HG03558 (cell line): ENCODE measurements at regions not wholly inside any gene's neighbourhood (a gene's known extent, or its start where the extent isn't known, plus 50 kb on each side); places are given as distances from the start of the nearest gene placed in this dataset.

ENCODE experiments used
- ATAC-seq: cut with Tn5 transposase; IDR thresholded peaks from one replicate; pipeline ENCODE4 v1.9.1; 2021; ENCODE audit warnings: moderate number of reproducible peaks; ENCODE audit not compliant: unreplicated experiment; ENCODE audit errors: extremely low read depth

GRCh38 chr4:136056748-136057147 lies 1475.5 kb downstream of the PCDH18 start:
- ATAC-seq: no peak

DNA sequence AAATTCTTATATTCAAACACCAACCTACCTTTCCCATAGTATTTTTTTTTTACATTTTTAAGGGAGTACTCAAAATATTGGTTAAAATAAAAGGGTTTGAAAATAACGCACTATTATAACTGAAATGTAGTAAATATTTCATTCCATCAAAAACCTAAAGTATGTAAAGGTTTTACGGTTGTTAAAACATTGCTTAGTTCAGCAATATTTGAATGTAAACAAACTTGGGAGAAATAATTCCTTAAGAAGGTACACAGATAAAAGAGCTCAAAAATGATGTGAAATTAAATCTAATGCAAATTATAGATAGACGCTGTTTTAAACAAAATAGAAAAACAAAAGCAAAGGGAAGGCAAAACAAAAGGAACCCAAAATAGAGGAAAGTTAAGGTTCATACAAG lies 1476.9 kb downstream of the PCDH18 start:
- no peak for ATAC-seq

- ATAC-seq: no peak
These were observed 1495.5 kb downstream of the PCDH18 start for GRCh38 chr4:136036744-136037143.

- ATAC-seq: no peak
These were observed 1499.9 kb downstream of the PCDH18 start for GRCh38 chr4:136032391-136032790.

DNA sequence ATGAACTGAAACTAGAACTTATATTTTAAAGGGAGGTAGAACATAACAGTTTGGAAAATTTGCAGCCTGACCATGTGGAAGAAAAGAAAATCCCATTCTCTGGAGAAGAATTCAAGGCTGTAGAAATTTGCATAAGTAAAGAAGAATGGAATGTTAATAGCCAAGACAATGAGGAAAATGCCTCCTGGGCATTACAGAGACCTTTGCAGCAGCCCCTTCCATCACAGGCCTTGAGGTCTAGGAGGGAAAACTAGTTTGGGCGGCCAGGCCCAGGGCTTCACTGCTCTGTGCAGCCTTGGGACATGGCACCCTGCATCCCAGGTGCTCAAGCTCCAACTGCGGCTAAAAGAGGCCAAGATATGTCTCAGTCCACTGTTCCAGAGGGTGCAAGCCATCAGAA lies 1506.8 kb downstream of the PCDH18 start:
- ATAC-seq: no peak

GRCh38 chr4:136017556-136017955 lies 1514.7 kb downstream of the PCDH18 start:
- no peak for ATAC-seq

GRCh38 chr4:136012220-136012619 lies 1520.1 kb downstream of the PCDH18 start:
- ATAC-seq: no peak

GRCh38 chr4:136009258-136009832 lies 1522.9 kb downstream of the PCDH18 start:
- no peak for ATAC-seq

- no peak for ATAC-seq
These were observed 1524.3 kb downstream of the PCDH18 start for GRCh38 chr4:136007991-136008390.

GRCh38 chr4:136002316-136002715 lies 1530.0 kb downstream of the PCDH18 start:
- ATAC-seq: no peak

DNA sequence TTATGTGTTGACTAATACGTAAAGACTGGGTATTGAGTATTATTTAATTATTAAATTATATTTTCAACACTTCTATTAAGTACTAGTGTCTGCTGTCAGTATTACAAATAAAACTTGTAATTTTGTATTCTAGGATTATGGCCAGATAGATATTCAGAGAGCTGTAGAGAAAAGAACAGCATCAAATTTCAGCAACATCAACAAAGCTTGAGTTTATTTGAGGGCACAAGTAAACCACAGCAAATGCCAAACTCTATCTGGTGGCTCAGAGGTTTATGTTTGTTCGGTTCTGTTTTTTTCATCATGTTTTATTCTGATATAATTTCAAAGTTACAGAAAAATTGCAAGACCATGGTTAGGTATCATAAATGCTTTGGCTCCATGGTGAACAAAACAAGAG lies 1530.5 kb downstream of the PCDH18 start:
- no peak for ATAC-seq

DNA sequence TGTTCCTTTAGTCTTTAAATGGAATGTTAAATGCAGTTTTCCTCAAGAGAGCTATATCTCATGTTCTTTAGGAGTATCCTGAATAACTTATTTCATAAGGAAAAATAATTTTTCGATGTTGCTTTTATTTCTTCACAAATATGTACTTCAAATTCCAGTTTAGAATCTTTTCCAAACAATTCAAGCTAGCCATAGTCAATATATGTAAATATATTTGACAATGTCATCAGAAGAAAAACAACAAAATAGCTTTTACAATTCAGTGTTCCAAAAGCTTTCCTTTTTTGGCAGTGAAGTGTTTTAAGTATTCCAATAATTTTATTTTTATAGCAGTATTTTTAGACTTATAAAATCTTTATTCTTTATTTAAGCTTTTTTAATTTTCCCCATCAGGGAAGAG lies 1532.0 kb downstream of the PCDH18 start:
- no peak for ATAC-seq

- ATAC-seq: no peak
These were observed 1537.9 kb downstream of the PCDH18 start for GRCh38 chr4:135994360-135994759.

DNA sequence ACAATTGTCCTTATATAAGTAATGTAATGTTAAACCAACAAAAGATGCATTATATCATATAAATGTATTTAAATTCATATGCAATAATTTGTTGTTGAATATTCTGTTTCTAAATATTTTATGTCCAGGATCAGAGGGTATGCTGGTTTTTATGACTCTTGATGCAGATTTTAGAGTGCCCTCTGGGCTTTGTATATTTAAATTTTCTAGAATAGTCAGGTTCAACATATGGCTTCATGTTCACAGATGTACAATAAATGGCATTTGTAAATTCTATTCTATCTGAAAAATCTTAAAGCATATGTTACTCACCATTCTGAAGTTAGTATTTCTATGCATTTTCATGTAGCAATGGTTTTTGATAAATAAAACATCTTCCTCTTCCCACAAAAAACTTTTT lies 1555.4 kb downstream of the PCDH18 start:
- no peak for ATAC-seq

- ATAC-seq: no peak
These were observed 1565.4 kb downstream of the PCDH18 start for GRCh38 chr4:135966936-135967335.

- no peak for ATAC-seq
These were observed 1569.3 kb downstream of the PCDH18 start for GRCh38 chr4:135963009-135963408.

- ATAC-seq: no peak
These were observed 1582.4 kb downstream of the PCDH18 start for GRCh38 chr4:135949931-135950330.

GRCh38 chr4:135948797-135949196 lies 1583.5 kb downstream of the PCDH18 start:
- no peak for ATAC-seq

- no peak for ATAC-seq
These were observed 1590.6 kb downstream of the PCDH18 start for GRCh38 chr4:135941671-135942070.

DNA sequence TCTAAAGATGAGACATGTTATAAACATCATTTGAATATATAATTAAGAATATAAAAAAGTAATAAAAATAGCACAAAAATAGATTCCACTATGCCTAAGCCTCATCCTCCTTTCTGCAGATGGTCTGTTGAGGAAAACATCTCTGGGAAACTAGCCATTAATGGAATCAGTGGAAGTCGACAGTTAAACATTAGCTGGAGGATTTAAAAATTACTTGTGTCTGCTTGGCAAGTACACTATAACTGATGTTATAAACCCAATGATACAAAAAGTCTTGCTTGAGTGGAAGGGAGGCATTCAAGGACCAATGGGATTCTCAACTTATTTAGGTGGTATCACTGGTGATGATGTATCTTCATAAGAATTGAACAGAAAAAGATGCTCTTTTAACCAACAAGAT lies 1598.3 kb downstream of the PCDH18 start:
- ATAC-seq: no peak

- ATAC-seq: no peak
These were observed 1604.6 kb downstream of the PCDH18 start for GRCh38 chr4:135927651-135928050.

GRCh38 chr4:135921081-135921480 lies 1611.2 kb downstream of the PCDH18 start:
- no peak for ATAC-seq

GRCh38 chr4:135917011-135917410 lies 1615.3 kb downstream of the PCDH18 start:
- no peak for ATAC-seq
